CD4-positive, alpha-beta T cell (primary cell): ENCODE measurements at regions not wholly inside any gene's neighbourhood (a gene's known extent, or its start where the extent isn't known, plus 50 kb on each side); places are given as distances from the start of the nearest gene placed in this dataset.

Experiments used
- ATAC-seq: fragments of 200-7000 bp; cut with Tn5 transposase; one replicate; pipeline ENCODE4 v1.10.0; 2022; ENCODE audit warnings: mild to moderate bottlenecking; ENCODE audit not compliant: poor library complexity
- CTCF ChIA-PET: fragments of 350-600 bp; sonication (Branson Sonifier 250); formaldehyde crosslinking; loops from one replicate; lab custom pipeline; 2021; ENCODE audit warnings: antibody characterized with exemption, inconsistent platforms; lab: Charles Lee
- POLR2A ChIA-PET: fragments of 350-600 bp; sonication (Branson Sonifier 250); formaldehyde crosslinking; loops from one replicate; lab custom pipeline; 2021; ENCODE audit warnings: antibody characterized with exemption, inconsistent platforms; lab: Charles Lee
- DNase-seq, 14 experiments: peaks; one replicate each; pipeline ENCODE4 v3.0.0-alpha.2; 2013 to 2020; ENCODE audit warnings: mixed read lengths in 2 of 14
- H3K27ac ChIP-seq, 2 donors: one replicate each; pipeline versions ENCODE4 v1.5.1 to v1.7.0; 2013; ENCODE audit warnings: low read length in 2 of 2, low read depth in 1 of 2, mild to moderate bottlenecking in 1 of 2
- H3K27me3 ChIP-seq, 2 experiments: 1 replicate in 1 of 2; 2 replicates in 1 of 2; pipeline versions ENCODE4 v1.6.1 to v1.7.0; 2013; ENCODE audit warnings: low read length in 2 of 2, control low read depth in 1 of 2, mild to moderate bottlenecking in 1 of 2, moderate library complexity in 1 of 2; ENCODE audit not compliant: insufficient read depth in 2 of 2, control insufficient read depth in 1 of 2
- H3K36me3 ChIP-seq: one replicate; pipeline ENCODE4 v1.6.1; 2013; ENCODE audit warnings: low read length, control low read depth; ENCODE audit not compliant: insufficient read depth
- H3K4me1 ChIP-seq: one replicate; pipeline ENCODE4 v1.6.1; 2013; ENCODE audit warnings: low read length, control low read depth; ENCODE audit not compliant: insufficient read depth
- H3K4me3 ChIP-seq: one replicate; pipeline ENCODE4 v1.5.1; 2013; ENCODE audit warnings: mild to moderate bottlenecking, low read length, moderate library complexity
- H3K9me3 ChIP-seq, 2 experiments: 1 replicate in 1 of 2; 2 replicates in 1 of 2; pipeline versions ENCODE4 v1.6.1 to v1.7.0; 2013; ENCODE audit warnings: low read length in 2 of 2, mild to moderate bottlenecking in 2 of 2, control low read depth in 1 of 2, moderate library complexity in 1 of 2; ENCODE audit not compliant: control insufficient read depth in 1 of 2, insufficient read depth in 1 of 2
- H3K27ac Mint-ChIP-seq: one replicate; pipeline ENCODE4 v1.8.0; 2020; ENCODE audit warnings: mixed read lengths
- H3K27me3 Mint-ChIP-seq: one replicate; pipeline ENCODE4 v1.8.0; 2021; ENCODE audit warnings: mixed read lengths
- H3K36me3 Mint-ChIP-seq: one replicate; pipeline ENCODE4 v1.8.0; 2021; ENCODE audit warnings: low read depth, mixed read lengths
- H3K4me1 Mint-ChIP-seq: one replicate; pipeline ENCODE4 v1.8.0; 2021; ENCODE audit warnings: low read depth, mixed read lengths
- H3K4me3 Mint-ChIP-seq: one replicate; pipeline ENCODE4 v1.8.0; 2020; ENCODE audit warnings: mild to moderate bottlenecking, mixed read lengths
- H3K9me3 Mint-ChIP-seq: one replicate; pipeline ENCODE4 v1.8.0; 2020; ENCODE audit warnings: mixed read lengths
- intact Hi-C, 2 experiments: fragments of 100-400 bp; cut with DNase I in 1 of 2; cut with micrococcal nuclease in 1 of 2; formaldehyde crosslinking; loops; one replicate each; pipeline versions ENCODE4 v1.15.1 to v1.9.0; 2023 to 2025; cut with DNase I, micrococcal nuclease
- TF ChIP-seq, protein P1 (sequence below): fragments of 200-600 bp; IDR thresholded peaks from one replicate; pipeline ENCODE4 v1.8.0; 2022; ENCODE audit warnings: antibody characterized with exemption, mild to moderate bottlenecking

DNA sequence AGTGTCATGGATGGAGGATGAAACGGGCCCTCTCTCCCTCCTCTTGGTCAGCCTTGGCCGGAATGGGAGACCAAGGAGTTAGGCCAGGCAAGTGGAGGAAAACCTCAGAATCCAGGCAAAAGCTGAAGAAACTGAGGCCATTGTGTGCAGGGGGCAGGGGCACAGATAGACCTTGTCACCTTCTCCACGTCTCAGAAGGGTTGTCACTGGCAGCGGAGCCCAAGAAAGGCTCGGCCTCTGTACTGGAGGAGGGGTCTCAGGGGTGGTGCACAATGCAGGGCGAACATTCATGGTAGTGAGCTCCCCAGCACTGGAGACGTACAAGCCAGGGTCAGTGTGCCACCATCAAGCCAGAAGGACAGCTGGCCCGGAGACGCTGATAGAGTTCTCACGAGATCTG lies 139.5 kb downstream of the CPZ start:
- POLR2A ChIA-PET = no interaction called here
- intact Hi-C loops = no loop called here
- CTCF ChIA-PET = no interaction called here
- peaks cover 3% of the 10 kb centered on the region for H3K9me3 Mint-ChIP-seq
- no peak overlapping the region for H3K27ac ChIP-seq
- TF ChIP-seq, protein P1, sequence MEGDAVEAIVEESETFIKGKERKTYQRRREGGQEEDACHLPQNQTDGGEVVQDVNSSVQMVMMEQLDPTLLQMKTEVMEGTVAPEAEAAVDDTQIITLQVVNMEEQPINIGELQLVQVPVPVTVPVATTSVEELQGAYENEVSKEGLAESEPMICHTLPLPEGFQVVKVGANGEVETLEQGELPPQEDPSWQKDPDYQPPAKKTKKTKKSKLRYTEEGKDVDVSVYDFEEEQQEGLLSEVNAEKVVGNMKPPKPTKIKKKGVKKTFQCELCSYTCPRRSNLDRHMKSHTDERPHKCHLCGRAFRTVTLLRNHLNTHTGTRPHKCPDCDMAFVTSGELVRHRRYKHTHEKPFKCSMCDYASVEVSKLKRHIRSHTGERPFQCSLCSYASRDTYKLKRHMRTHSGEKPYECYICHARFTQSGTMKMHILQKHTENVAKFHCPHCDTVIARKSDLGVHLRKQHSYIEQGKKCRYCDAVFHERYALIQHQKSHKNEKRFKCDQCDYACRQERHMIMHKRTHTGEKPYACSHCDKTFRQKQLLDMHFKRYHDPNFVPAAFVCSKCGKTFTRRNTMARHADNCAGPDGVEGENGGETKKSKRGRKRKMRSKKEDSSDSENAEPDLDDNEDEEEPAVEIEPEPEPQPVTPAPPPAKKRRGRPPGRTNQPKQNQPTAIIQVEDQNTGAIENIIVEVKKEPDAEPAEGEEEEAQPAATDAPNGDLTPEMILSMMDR = no peak
- H3K27me3 Mint-ChIP-seq = no peaks in the 10 kb centered on the region
- no peaks in the 10 kb centered on the region for H3K36me3 ChIP-seq
- no peaks in the 10 kb centered on the region for H3K4me1 ChIP-seq
- DNase-seq = no peak
- no peak overlapping the region for H3K4me3 ChIP-seq
- peaks cover 0 to 49% of the 10 kb centered on the region in 2 experiments for H3K9me3 ChIP-seq
- ATAC-seq = no peak
- H3K27ac Mint-ChIP-seq = no peak overlapping the region
- H3K36me3 Mint-ChIP-seq = no peaks in the 10 kb centered on the region
- no peak overlapping the region for H3K4me3 Mint-ChIP-seq
- no peaks in the 10 kb centered on the region for H3K27me3 ChIP-seq
- no peaks in the 10 kb centered on the region for H3K4me1 Mint-ChIP-seq

GRCh38 chr4:8731364-8731763 lies 138.8 kb downstream of the CPZ start:
- ATAC-seq (no peak), DNase-seq (no peak)
- Mint-ChIP-seq H3K27ac (no peak overlapping the region), H3K9me3 (peaks cover 3% of the 10 kb centered on the region), H3K36me3 (no peaks in the 10 kb centered on the region), H3K27me3 (no peaks in the 10 kb centered on the region), H3K4me3 (no peak overlapping the region), H3K4me1 (no peaks in the 10 kb centered on the region)
- H3K9me3 ChIP-seq = peaks cover 0 to 51% of the 10 kb centered on the region in 2 experiments
- H3K4me1 ChIP-seq = no peaks in the 10 kb centered on the region
- no peaks in the 10 kb centered on the region for H3K27me3 ChIP-seq
- H3K27ac ChIP-seq = no peak overlapping the region
- H3K4me3 ChIP-seq = no peak overlapping the region
- CTCF ChIA-PET = no interaction called here
- TF ChIP-seq, protein P1 = no peak
- intact Hi-C loops = no loop called here
- H3K36me3 ChIP-seq = no peaks in the 10 kb centered on the region
- POLR2A ChIA-PET = no interaction called here

DNA sequence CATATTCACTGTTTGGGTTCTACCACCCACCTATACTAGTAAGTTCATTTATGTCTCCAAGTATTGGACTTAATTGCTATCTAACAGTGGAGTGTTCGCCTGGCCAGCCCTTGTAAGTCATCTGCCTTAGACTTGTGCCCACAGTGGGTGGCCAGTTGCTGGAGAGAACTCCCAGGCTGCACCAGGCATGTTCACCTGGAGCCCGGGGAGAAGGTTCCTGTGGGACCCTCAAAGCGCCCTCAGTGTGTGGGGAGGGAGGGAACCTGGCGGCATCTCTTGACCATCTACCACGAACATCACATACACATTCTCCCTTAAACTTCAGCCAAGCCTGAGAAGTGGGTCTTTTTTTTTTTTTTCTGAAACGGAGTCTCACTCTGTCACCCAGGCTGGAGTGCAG lies 138.1 kb downstream of the CPZ start:
- Mint-ChIP-seq H3K4me1 (no peaks in the 10 kb centered on the region), H3K27ac (no peak overlapping the region), H3K4me3 (no peak overlapping the region), H3K27me3 (no peaks in the 10 kb centered on the region), H3K36me3 (no peaks in the 10 kb centered on the region), H3K9me3 (peaks cover 3% of the 10 kb centered on the region)
- peaks cover 0 to 1% of the 10 kb centered on the region in 2 experiments for H3K27me3 ChIP-seq
- no peaks in the 10 kb centered on the region for H3K4me1 ChIP-seq
- H3K36me3 ChIP-seq = no peaks in the 10 kb centered on the region
- DNase-seq = no peak
- H3K4me3 ChIP-seq = no peak overlapping the region
- TF ChIP-seq, protein P1 = no peak
- ChIA-PET POLR2A (no interaction called here), CTCF (no interaction called here)
- ATAC-seq = no peak
- H3K9me3 ChIP-seq = peaks cover 0 to 49% of the 10 kb centered on the region in 2 experiments
- no peak overlapping the region for H3K27ac ChIP-seq
- intact Hi-C loops = no loop called here
